ENCODE measurements at regions not wholly inside any gene's neighbourhood (a gene's known extent, or its start where the extent isn't known, plus 50 kb on each side); places are given as distances from the start of the nearest gene placed in this dataset.

GRCh38 chr13:74620308-74620707 lies 486.1 kb upstream of the KLF12 start:
- DNase-seq (ENCODE audit: low read depth): no peak
- TF ChIP-seq CTCF (IDR thresholded peaks at IDR 0.05; ENCODE audit: control insufficient read depth, insufficient read depth, low read depth, low read length, missing control alignments): no peak
- H3K4me3 ChIP-seq (ENCODE audit: control insufficient read depth, low read depth, low read length): no peak overlapping the region

GRCh38 chr13:74597526-74597925 lies 463.3 kb upstream of the KLF12 start:
- TF ChIP-seq CTCF (IDR thresholded peaks at IDR 0.05; ENCODE audit: control insufficient read depth, insufficient read depth, low read depth, low read length, missing control alignments): no peak
- DNase-seq (ENCODE audit: low read depth): no peak
- no peak overlapping the region for H3K4me3 ChIP-seq (ENCODE audit: control insufficient read depth, low read depth, low read length)

- DNase-seq (ENCODE audit: low read depth): no peak
- no peak for TF ChIP-seq CTCF (IDR thresholded peaks at IDR 0.05; ENCODE audit: control insufficient read depth, insufficient read depth, low read depth, low read length, missing control alignments)
Measured at GRCh38 chr13:74596691-74597090, 462.5 kb upstream of the KLF12 start.

GRCh38 chr13:74593688-74594087 lies 459.5 kb upstream of the KLF12 start:
- DNase-seq (ENCODE audit: low read depth): no peak
- H3K4me3 ChIP-seq (ENCODE audit: control insufficient read depth, low read depth, low read length): no peak overlapping the region
- no peak for TF ChIP-seq CTCF (IDR thresholded peaks at IDR 0.05; ENCODE audit: control insufficient read depth, insufficient read depth, low read depth, low read length, missing control alignments)

More at GRCh38 chr13:74596691-74597090, 462.5 kb upstream of the KLF12 start:
- H3K4me3 ChIP-seq (ENCODE audit: control insufficient read depth, low read depth, low read length): no peak overlapping the region

- no peak for DNase-seq (ENCODE audit: low read depth)
- TF ChIP-seq CTCF (IDR thresholded peaks at IDR 0.05; ENCODE audit: control insufficient read depth, insufficient read depth, low read depth, low read length, missing control alignments): no peak
- no peak overlapping the region for H3K4me3 ChIP-seq (ENCODE audit: control insufficient read depth, low read depth, low read length)
Measured at GRCh38 chr13:74586847-74587246, 452.6 kb upstream of the KLF12 start.

- no peak for TF ChIP-seq CTCF (IDR thresholded peaks at IDR 0.05; ENCODE audit: control insufficient read depth, insufficient read depth, low read depth, low read length, missing control alignments)
- DNase-seq (ENCODE audit: low read depth): no peak
- no peak overlapping the region for H3K4me3 ChIP-seq (ENCODE audit: control insufficient read depth, low read depth, low read length)
Measured at GRCh38 chr13:74576420-74576819, 442.2 kb upstream of the KLF12 start.

GRCh38 chr13:74575729-74576125 lies 441.5 kb upstream of the KLF12 start:
- no peak for DNase-seq (ENCODE audit: low read depth)
- no peak for TF ChIP-seq CTCF (IDR thresholded peaks at IDR 0.05; ENCODE audit: control insufficient read depth, insufficient read depth, low read depth, low read length, missing control alignments)
- H3K4me3 ChIP-seq (ENCODE audit: control insufficient read depth, low read depth, low read length): peak overlapping the region; percentile 50
